Brain microvascular endothelial cell (primary cell): ENCODE measurements at regions not wholly inside any gene's neighbourhood (a gene's known extent, or its start where the extent isn't known, plus 50 kb on each side); places are given as distances from the start of the nearest gene placed in this dataset.

Experiments
- DNase-seq: peaks from one replicate; pipeline ENCODE4 v3.0.0-alpha.2; 2020
- H3K27ac ChIP-seq: fragments of 250-450 bp; sonication (Bioruptor Pico); 2 replicates; pipeline ENCODE4 v1.5.1; 2020; ENCODE audit warnings: mild to moderate bottlenecking, moderate library complexity
- H3K27me3 ChIP-seq: fragments of 250-450 bp; sonication (Bioruptor Pico); replicated peaks from 2 replicates; pipeline ENCODE4 v1.5.1; 2020; ENCODE audit warnings: mild to moderate bottlenecking
- H3K36me3 ChIP-seq: fragments of 250-450 bp; sonication (Bioruptor Pico); replicated peaks from 2 replicates; pipeline ENCODE4 v1.5.1; 2020; ENCODE audit warnings: mild to moderate bottlenecking
- H3K4me3 ChIP-seq: 2 replicates; pipeline ENCODE4 v1.5.1; 2011; ENCODE audit warnings: low read depth, mild to moderate bottlenecking, control low read depth, low read length, moderate library complexity
- CTCF ChIP-seq: IDR thresholded peaks from 2 replicates; pipeline ENCODE4 v1.5.1; 2011; ENCODE audit warnings: low read depth, mild to moderate bottlenecking, moderate library complexity, low read length, control low read depth, inconsistent platforms; ENCODE audit errors: missing control alignments
- in situ Hi-C: cut with HindIII; loops from 2 replicates; pipeline ENCODE4 v1.10.0; 2017; ENCODE audit warnings: low sequenced_read_pairs, low pct_ligation_motif_present

GRCh38 chr2:770776-771175 is 93.6 kb upstream of the TMEM18 start:
- Histone ChIP-seq H3K27me3 (no peaks in the 10 kb centered on the region), H3K4me3 (no peak overlapping the region), H3K27ac (no peak overlapping the region), H3K36me3 (no peaks in the 10 kb centered on the region)
- no peak for DNase-seq
- TF ChIP-seq CTCF: no peak
- in situ Hi-C loops: no loop called here

- peak; percentile 22 for DNase-seq
- no peak for TF ChIP-seq CTCF
- in situ Hi-C loops: no loop called here
- H3K4me3 ChIP-seq: no peak overlapping the region
- no peaks in the 10 kb centered on the region for H3K36me3 ChIP-seq
- H3K27me3 ChIP-seq: no peaks in the 10 kb centered on the region
- no peak overlapping the region for H3K27ac ChIP-seq
Observed at GRCh38 chr2:769771-770170, 92.6 kb upstream of the TMEM18 start.

GRCh38 chr2:768451-768850 is 91.2 kb upstream of the TMEM18 start:
- no peak for TF ChIP-seq CTCF
- DNase-seq: no peak
- Histone ChIP-seq H3K4me3 (no peak overlapping the region), H3K27ac (no peak overlapping the region), H3K36me3 (no peaks in the 10 kb centered on the region), H3K27me3 (no peaks in the 10 kb centered on the region)
- in situ Hi-C loops: no loop called here

GRCh38 chr2:767944-768343 is 90.7 kb upstream of the TMEM18 start:
- DNase-seq: no peak
- in situ Hi-C loops: no loop called here
- H3K4me3 ChIP-seq: no peak overlapping the region
- H3K27ac ChIP-seq: no peak overlapping the region
- H3K36me3 ChIP-seq: no peaks in the 10 kb centered on the region
- no peaks in the 10 kb centered on the region for H3K27me3 ChIP-seq
- no peak for TF ChIP-seq CTCF

GRCh38 chr2:767440-767839 is 90.2 kb upstream of the TMEM18 start:
- TF ChIP-seq CTCF: no peak
- Histone ChIP-seq H3K27ac (no peak overlapping the region), H3K4me3 (no peak overlapping the region), H3K36me3 (no peaks in the 10 kb centered on the region), H3K27me3 (no peaks in the 10 kb centered on the region)
- no peak for DNase-seq
- in situ Hi-C loops: no loop called here

GRCh38 chr2:766255-766654 is 89.0 kb upstream of the TMEM18 start:
- H3K27ac ChIP-seq: no peak overlapping the region
- H3K36me3 ChIP-seq: no peaks in the 10 kb centered on the region
- H3K4me3 ChIP-seq: no peak overlapping the region
- in situ Hi-C loops: no loop called here
- no peak for TF ChIP-seq CTCF
- DNase-seq: no peak
- no peaks in the 10 kb centered on the region for H3K27me3 ChIP-seq
